ENCODE measurements at regions not wholly inside any gene's neighbourhood (a gene's known extent, or its start where the extent isn't known, plus 50 kb on each side); places are given as distances from the start of the nearest gene placed in this dataset.
A peak's percentile ranks its signal among the peaks of the same experiment; 100 is the strongest.

- DNase-seq (ENCODE audit: low spot score) (no peak), ATAC-seq (no peak)
These were observed 181.7 kb upstream of the VRK2 start for GRCh38 chr2:57864926-57865325.

GRCh38 chr2:57867730-57868129 lies 178.9 kb upstream of the VRK2 start:
- ATAC-seq (no peak), DNase-seq (ENCODE audit: low spot score) (no peak)

DNA sequence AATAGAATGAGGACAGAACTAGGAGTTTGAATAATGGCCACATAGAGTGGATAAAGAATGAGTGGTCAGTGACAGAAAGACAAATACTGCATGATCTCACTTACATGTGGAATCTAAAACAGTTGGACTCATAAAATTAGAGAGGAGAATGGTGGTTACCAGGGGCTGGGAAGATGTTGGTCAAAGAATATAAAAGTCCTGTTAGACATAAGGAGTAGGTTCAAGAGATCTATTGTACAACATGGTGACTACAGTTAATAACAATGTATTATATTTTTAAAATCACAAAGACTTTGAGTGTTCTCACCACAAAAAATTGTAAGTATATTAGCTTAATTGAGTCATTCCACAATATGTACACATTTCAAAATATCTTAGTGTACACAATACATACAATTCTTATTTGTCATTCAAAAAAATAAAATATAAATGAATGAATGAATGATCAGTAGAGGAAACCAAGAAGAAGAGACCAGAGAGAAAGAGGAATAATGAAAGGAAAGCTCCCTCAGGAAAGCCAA lies 177.9 kb upstream of the VRK2 start:
- ATAC-seq (no peak), DNase-seq (ENCODE audit: low spot score) (no peak)

- ATAC-seq (no peak), DNase-seq (ENCODE audit: low spot score) (no peak)
These were observed 176.8 kb upstream of the VRK2 start for GRCh38 chr2:57869758-57870344.

- ATAC-seq (no peak), DNase-seq (ENCODE audit: low spot score) (no peak)
These were observed 170.3 kb upstream of the VRK2 start for GRCh38 chr2:57876313-57876712.

DNA sequence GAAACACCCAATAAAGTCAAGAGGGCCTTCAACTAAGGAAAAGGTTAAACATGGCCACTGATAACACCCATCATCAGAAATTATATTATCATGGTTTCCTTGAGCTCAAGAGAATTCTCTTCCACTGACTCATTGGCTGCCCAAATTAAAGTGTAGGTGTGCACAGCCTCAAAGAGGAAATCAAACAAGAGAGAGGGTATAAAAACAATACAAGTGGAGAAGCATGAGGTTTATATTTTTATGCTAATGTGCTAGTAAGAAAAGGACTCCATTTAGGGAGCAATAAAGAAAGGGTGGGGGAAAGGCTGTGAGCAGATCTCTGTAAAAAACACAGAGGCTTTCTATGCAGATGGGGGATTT lies 168.8 kb upstream of the VRK2 start:
- no peak for DNase-seq (ENCODE audit: low spot score)
- ATAC-seq = no peak

- ATAC-seq (no peak), DNase-seq (ENCODE audit: low spot score) (no peak)
These were observed 168.3 kb upstream of the VRK2 start for GRCh38 chr2:57878171-57878865.

- ATAC-seq (no peak), DNase-seq (ENCODE audit: low spot score) (no peak)
These were observed 167.8 kb upstream of the VRK2 start for GRCh38 chr2:57878866-57879210.

GRCh38 chr2:57880446-57880845 lies 166.2 kb upstream of the VRK2 start:
- no peak for DNase-seq (ENCODE audit: low spot score)
- ATAC-seq = no peak

DNA sequence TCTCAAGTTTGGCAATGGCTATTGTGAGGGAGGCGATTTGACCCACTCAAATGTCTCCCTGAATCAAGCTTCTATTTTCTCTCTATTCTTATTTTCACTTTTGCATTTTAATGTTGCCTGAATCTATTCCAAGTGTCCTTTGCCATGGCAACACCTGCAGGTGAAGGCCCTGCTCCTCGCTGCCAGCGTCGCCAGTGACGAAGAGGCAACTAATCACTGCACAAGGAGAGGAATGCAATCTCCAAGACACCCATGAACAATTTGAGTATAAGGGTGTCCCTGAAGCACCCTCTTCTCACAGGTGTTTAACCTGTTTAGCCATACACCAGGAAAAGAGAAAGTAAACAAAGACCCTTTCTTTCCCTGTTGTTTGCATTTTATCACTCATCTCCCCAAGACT lies 165.6 kb upstream of the VRK2 start:
- DNase-seq (ENCODE audit: low spot score) (no peak), ATAC-seq (no peak)

- no peak for DNase-seq (ENCODE audit: low spot score)
- no peak for ATAC-seq
These were observed 164.4 kb upstream of the VRK2 start for GRCh38 chr2:57881998-57882888.

DNA sequence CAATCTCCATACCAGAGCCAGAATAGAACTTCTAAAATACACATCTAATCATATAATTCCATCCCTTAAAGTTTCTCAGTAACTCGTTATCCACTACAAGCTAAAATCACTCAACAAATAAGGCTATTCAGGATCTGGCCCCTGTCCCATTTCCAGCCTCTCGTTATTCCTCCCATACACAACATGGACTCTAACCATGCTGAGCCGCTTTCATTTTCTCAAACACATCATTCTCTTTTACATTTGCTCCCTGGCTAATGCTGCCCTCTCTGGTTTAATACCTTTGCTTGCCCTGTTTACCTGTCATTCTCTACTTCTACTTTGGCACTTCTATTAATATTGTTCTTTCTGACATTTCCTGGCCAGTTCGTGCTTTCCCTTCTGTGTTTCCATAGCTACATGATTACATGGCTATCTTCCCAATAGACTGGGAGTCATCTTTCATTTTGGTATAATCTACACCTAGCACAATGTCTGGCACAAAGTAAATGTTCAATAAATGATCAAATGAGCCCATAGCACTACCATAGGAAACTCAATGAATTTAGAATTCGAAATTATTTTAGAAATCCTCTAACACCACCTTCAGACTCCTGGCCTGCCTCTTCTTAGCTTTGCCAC lies 163.6 kb upstream of the VRK2 start:
- DNase-seq (ENCODE audit: low spot score) = no peak
- ATAC-seq = peak; percentile 52

- DNase-seq (ENCODE audit: low spot score) (no peak), ATAC-seq (no peak)
These were observed 162.3 kb upstream of the VRK2 start for GRCh38 chr2:57884281-57884680.

GRCh38 chr2:57885742-57886141 lies 160.9 kb upstream of the VRK2 start:
- DNase-seq (ENCODE audit: low spot score) (no peak), ATAC-seq (no peak)

GRCh38 chr2:57886161-57886786 lies 160.3 kb upstream of the VRK2 start:
- ATAC-seq (no peak), DNase-seq (ENCODE audit: low spot score) (no peak)

- ATAC-seq = no peak
These were observed 158.1 kb upstream of the VRK2 start for GRCh38 chr2:57888463-57888862.

DNA sequence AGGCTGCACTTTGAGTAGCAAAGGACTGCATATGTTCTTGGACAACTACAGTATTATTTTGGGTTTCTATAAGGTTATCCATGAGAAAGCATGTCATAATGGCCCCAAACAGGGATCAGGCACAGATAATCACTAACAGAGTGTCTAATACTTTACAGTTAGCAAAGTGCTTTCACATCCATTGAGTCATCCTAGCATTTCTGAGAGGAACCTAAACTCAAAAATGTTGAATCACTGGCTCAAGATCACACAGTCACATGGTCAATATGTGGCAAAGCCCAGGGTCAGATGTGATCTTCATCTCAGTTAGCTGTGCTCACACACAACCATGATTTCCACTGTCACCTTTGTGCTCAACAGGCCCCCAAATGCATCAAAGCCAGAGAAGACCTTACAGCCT lies 156.1 kb upstream of the VRK2 start:
- ATAC-seq (no peak), DNase-seq (ENCODE audit: low spot score) (no peak)

More at GRCh38 chr2:57888463-57888862, 158.1 kb upstream of the VRK2 start:
- no peak for DNase-seq (ENCODE audit: low spot score)

- DNase-seq (ENCODE audit: low spot score) = no peak
- ATAC-seq = no peak
These were observed 155.4 kb upstream of the VRK2 start for GRCh38 chr2:57891086-57891712.

DNA sequence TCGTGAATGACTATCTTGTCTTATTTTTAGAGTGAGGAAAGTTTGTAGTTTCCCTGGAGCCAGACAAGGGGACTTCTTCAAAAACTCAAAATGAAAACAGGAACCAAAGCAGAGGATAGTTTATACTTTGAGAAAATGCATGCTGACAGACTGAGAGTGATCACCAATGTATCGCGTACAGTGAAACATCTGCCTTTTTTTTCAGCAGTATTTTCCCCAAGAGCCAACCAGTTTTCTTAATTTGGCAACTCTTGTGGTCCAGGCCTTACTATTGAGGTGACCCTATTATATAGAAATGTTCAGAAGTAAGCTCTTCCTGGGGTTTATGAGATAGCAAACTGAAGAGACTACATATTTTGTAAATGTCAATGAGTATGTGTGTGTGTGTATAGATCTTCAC lies 153.7 kb upstream of the VRK2 start:
- ATAC-seq (no peak), DNase-seq (ENCODE audit: low spot score) (no peak)

- ATAC-seq (no peak), DNase-seq (ENCODE audit: low spot score) (no peak)
These were observed 153.3 kb upstream of the VRK2 start for GRCh38 chr2:57893347-57893746.

DNA sequence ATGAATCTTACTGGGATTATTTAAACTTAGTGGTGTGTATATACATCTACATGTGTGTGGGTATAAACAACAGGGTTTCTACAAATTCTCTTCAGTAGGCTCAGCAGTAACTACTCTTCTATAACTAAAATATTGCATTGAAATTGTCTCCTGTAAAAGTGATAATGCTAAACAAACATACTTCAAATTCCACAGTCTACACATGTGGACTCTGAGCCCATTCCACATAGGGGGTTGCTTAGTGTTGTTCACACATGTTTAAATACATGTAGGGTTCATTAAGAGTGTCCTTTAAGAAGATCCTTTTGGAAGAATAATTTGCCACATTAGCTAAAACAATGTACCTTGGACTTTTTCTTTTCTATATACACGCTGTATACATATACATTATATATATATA lies 152.8 kb upstream of the VRK2 start:
- DNase-seq (ENCODE audit: low spot score) (no peak), ATAC-seq (no peak)
